GM18508 (cell line): ENCODE measurements at regions not wholly inside any gene's neighbourhood (a gene's known extent, or its start where the extent isn't known, plus 50 kb on each side); places are given as distances from the start of the nearest gene placed in this dataset.
"Not testable (repeated sequence)": the region's sequence is repeated elsewhere in the genome, so short reads cannot be mapped to it uniquely, and the experiment has no call there.

ENCODE experiments used
- ATAC-seq: cut with Tn5 transposase; IDR thresholded peaks from one replicate; pipeline ENCODE4 v1.9.1; 2021; ENCODE audit warnings: moderate number of reproducible peaks; ENCODE audit not compliant: insufficient read depth, unreplicated experiment

- no peak for ATAC-seq
Observed at GRCh38 chr11:116052603-116053547, 548.7 kb upstream of the CADM1 start.

GRCh38 chr11:116051494-116051893 is 547.3 kb upstream of the CADM1 start:
- ATAC-seq: no peak

GRCh38 chr11:116049383-116049782 is 545.2 kb upstream of the CADM1 start:
- ATAC-seq: no peak

GRCh38 chr11:116046127-116046526 is 541.9 kb upstream of the CADM1 start:
- no peak for ATAC-seq

GRCh38 chr11:116044941-116045340 is 540.7 kb upstream of the CADM1 start:
- ATAC-seq: no peak

GRCh38 chr11:116044520-116044919 is 540.3 kb upstream of the CADM1 start:
- no peak for ATAC-seq

- ATAC-seq: no peak
Observed at GRCh38 chr11:116043857-116044256, 539.6 kb upstream of the CADM1 start.

GRCh38 chr11:116043059-116043458 is 538.8 kb upstream of the CADM1 start:
- ATAC-seq: not testable (repeated sequence)

- no peak for ATAC-seq
Observed at GRCh38 chr11:116042146-116042545, 537.9 kb upstream of the CADM1 start.

- no peak for ATAC-seq
Observed at GRCh38 chr11:116037861-116038260, 533.6 kb upstream of the CADM1 start.

GRCh38 chr11:116035977-116036376 is 531.8 kb upstream of the CADM1 start:
- ATAC-seq: no peak

- no peak for ATAC-seq
Observed at GRCh38 chr11:116033931-116034553, 529.8 kb upstream of the CADM1 start.

- no peak for ATAC-seq
Observed at GRCh38 chr11:116030697-116031331, 526.6 kb upstream of the CADM1 start.

GRCh38 chr11:116028506-116028905 is 524.3 kb upstream of the CADM1 start:
- ATAC-seq: not testable (repeated sequence)

- no peak for ATAC-seq
Observed at GRCh38 chr11:115999437-115999836, 495.2 kb upstream of the CADM1 start.

- peak; percentile 11 for ATAC-seq
Observed at GRCh38 chr11:115996808-115997188, 492.6 kb upstream of the CADM1 start.

GRCh38 chr11:115996125-115996807 is 492.1 kb upstream of the CADM1 start:
- ATAC-seq: peak; percentile 97

GRCh38 chr11:115993590-115993989 is 489.4 kb upstream of the CADM1 start:
- ATAC-seq: no peak

- no peak for ATAC-seq
Observed at GRCh38 chr11:115990004-115990447, 485.8 kb upstream of the CADM1 start.

GRCh38 chr11:115985896-115986295 is 481.7 kb upstream of the CADM1 start:
- no peak for ATAC-seq
